Stimulated activated naive CD8-positive, alpha-beta T cell treated with anti-CD3 and anti-CD28 coated beads, Interleukin-15, Interleukin-2, amounts not matched to agents 100 U/mL and 50 U/mL, for 24 hours (primary cell): ENCODE measurements at regions not wholly inside any gene's neighbourhood (a gene's known extent, or its start where the extent isn't known, plus 50 kb on each side); places are given as distances from the start of the nearest gene placed in this dataset.
"Not testable (repeated sequence)": the region's sequence is repeated elsewhere in the genome, so short reads cannot be mapped to it uniquely, and the experiment has no call there.

Experiments
- ATAC-seq: fragments of 150-1000 bp; cut with Tn5 transposase; one replicate; pipeline ENCODE4 v1.10.0; 2021
- DNase-seq: peaks from one replicate; pipeline ENCODE4 v3.0.0; 2021

- ATAC-seq (no peak), DNase-seq (no peak)
Measured at GRCh38 chr13:53101883-53102282, 73.3 kb downstream of the OLFM4 start.

DNA sequence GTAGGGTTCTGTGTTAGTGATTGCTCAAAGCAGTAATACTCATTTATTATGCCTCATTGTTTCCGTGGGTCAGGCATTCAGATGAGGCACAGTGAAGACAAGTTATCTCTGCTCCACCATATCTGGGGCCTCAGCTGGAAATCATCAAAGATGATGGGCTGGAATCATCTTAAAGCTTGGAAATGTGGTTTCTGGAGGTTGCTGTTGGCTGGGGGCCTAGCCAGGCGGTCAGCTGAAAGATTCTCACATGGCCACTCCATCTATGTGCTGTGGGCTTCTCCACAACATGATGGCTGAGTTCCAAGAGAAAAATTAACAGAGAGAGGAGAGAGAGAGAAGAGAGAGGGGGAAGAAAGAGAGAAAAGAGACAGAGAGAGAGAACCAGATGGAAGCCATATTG is 75.5 kb downstream of the OLFM4 start:
- DNase-seq (no peak), ATAC-seq (no peak)

DNA sequence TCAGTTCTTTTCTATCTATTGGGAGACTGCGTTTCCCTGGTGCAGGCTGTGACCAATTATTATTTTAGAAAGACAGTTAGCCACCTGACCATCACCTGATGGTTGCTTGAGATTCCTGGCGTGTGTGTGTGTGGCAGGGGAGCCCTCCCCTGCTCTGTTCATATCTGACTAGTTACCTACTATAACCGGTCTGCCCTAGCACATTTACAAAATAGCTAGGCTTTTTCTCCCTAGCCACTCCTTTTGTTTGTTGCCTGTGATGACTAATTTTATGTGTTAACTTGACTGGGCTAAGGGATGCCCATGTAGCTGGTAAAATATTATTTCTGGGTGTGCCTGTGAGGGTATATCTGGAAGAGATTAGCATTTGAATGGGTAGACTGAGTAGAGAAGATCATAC is 76.9 kb downstream of the OLFM4 start:
- DNase-seq: no peak
- no peak for ATAC-seq

- no peak for ATAC-seq
- no peak for DNase-seq
Measured at GRCh38 chr13:53105890-53106289, 77.3 kb downstream of the OLFM4 start.

DNA sequence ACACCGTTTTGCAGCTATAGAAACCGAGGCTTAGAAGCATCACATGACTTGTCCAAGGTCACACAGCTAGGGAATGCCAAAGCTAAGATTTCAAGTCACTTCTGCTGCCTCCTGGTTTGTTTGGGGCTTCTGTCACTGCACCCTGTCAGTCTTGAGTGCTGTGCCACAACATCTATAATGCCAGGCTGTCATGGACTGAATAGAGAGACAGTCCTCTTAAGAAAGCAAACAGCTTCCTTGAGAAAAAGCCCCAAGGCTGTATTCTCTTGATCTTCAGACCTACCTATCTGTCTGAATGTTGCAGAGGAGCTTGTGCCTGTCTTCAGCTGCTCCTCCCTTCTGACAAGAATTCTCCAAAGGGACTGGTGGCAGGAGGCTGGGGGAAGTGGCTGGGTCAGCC is 81.6 kb downstream of the OLFM4 start:
- DNase-seq (no peak), ATAC-seq (no peak)

DNA sequence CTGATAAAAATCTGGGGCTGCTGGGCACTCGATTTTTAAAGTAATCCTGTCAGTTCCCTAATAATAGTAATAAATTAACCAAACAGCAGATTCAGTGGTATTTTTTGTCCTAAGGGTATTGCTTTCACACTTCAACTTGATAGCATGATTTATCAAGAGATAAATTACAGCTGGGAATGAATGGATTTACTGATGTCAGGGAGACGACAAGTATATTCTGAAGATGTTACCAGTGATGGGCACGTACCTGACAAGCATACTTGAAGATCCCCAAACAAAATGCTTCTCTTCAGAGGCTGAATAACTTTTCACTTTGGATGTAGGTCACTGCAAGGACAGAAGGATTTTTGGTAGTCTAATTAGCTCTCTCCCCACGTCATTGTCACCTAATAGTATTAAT is 82.0 kb downstream of the OLFM4 start:
- no peak for ATAC-seq
- no peak for DNase-seq

DNA sequence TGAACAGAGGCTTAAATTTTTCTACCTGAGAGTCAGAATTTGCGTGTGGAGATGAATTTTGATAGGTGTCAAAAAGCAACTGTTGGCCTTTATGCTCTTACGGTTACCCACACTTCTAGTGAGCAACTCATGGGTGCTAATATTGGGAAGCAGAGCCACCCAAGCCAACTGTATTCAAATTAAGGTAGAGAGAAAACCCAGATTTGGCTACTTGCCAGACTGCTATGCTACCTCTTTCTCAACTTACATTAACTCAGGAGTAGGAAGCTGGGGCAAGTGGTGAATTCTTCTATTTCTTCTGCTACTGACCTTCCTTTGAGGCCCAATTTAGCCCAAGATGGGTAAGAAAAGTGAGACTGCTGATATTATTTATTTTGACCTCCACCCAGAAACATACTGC is 83.9 kb downstream of the OLFM4 start:
- no peak for ATAC-seq
- DNase-seq: no peak

DNA sequence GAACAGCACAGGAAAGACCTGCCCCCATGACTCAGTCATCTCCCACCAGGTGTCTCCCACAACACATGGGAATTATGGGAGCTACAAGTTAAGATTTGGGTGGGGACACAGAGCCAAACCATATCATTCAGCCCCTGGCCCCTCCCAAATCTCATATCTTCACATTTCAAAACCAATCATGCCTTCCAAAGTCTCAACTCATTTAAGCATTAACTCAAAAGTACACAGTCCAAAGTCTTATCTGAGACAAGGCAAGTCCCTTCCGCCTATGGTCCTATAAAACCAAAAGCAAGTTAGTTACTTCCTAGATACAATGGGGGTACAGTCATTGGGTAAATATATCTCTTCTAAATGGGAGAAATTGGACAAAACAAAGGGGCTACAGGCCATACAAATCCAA is 88.4 kb downstream of the OLFM4 start:
- not testable (repeated sequence) for DNase-seq, ATAC-seq

- ATAC-seq: no peak
- DNase-seq: no peak
Measured at GRCh38 chr13:53121131-53121773, 92.6 kb downstream of the OLFM4 start.

- ATAC-seq: no peak
Measured at GRCh38 chr13:53121919-53122318, 93.3 kb downstream of the OLFM4 start.

GRCh38 chr13:53123536-53123935 is 94.9 kb downstream of the OLFM4 start:
- ATAC-seq (no peak), DNase-seq (no peak)

More at GRCh38 chr13:53121919-53122318, 93.3 kb downstream of the OLFM4 start:
- no peak for DNase-seq

- ATAC-seq (no peak), DNase-seq (no peak)
Measured at GRCh38 chr13:53124623-53125022, 96.0 kb downstream of the OLFM4 start.

GRCh38 chr13:53126841-53127245 is 98.2 kb downstream of the OLFM4 start:
- ATAC-seq (no peak), DNase-seq (no peak)

DNA sequence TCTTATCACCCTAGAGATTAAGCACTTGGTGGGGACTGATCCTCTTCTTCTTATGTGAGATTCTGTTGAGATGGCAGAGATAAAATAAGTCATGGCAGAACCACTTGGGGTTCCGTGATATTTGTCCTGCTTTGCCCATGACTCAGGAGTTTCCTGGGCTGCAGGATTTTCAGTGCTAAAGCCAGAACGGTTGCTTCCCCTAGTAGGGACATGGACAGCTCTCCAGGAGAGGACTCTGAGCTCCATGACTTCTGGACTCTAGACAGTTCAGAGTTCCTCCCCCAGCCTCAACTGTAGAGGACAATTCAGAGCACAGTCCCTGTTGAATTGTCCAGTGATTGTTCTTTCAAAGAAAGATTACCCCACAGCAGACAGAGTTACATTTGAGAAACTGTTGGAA is 98.8 kb downstream of the OLFM4 start:
- DNase-seq (no peak), ATAC-seq (no peak)

DNA sequence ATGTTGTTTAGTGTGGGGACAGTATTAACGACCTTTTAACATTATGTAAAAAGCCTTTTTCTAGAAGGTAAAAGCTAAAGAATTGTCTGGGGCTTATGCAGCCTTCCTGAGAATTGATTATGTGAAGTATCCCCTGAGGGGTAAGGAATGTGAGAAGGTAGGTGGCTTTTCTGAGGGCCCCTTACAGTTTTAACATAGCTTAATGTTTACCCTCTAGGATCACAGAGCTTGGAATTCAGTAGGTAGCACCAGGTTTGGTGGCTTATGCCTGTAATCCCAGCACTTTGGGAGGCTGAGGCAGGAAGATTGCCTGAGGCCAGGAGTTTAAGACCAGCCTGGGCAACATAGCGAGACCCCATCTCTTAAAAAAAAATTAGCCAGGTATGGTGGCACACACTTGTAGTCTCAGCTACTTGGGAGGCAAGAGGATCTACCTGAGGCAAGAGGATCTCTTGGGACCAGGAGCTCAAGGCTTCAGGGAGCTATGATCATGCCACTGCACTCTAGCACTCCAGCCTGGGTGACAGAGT is 101.3 kb downstream of the OLFM4 start:
- ATAC-seq: no peak

GRCh38 chr13:53131361-53131760 is 102.7 kb downstream of the OLFM4 start:
- no peak for DNase-seq
- no peak for ATAC-seq

More for the DNA sequence above, 101.3 kb downstream of the OLFM4 start:
- no peak for DNase-seq

DNA sequence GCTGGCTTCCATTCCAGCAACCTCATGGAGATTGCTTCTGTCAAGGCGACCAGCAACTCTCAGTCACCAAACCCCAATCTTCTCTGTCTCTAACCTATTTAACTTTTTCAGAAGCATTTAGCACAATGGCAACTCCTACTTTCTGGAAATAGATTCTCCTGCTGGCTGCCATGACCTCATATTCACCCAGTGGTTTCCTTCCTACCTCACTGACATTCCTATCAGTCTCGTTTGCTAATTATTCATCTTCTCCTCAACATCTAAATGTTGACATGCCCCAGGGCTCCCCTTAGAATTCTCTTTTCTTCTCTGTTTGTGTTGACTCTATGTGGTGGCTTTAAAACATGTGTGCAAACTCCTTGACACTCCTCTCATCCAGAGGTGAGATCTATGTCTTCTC is 106.7 kb downstream of the OLFM4 start:
- DNase-seq (no peak), ATAC-seq (no peak)

- ATAC-seq: no peak
- no peak for DNase-seq
Measured at GRCh38 chr13:53136554-53137215, 108.1 kb downstream of the OLFM4 start.

DNA sequence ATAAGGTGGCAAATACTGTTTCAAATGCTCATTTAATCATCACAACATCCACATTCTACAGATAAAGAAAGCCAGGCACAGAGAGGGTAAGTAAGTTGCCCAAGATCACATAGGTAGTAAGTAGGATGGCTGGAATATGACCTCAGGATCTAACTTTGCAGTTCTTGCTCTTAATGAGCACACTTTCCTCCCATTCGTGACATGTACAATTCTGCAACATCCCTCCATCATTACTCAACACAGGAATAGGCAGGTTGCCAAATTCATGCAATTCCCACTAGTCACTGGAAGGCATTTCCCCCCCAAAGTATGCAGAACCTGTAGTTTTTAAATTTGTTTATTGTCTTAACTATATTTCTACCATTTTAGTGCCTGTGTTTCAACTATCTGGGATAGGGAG is 109.2 kb downstream of the OLFM4 start:
- no peak for ATAC-seq
- DNase-seq: no peak

DNA sequence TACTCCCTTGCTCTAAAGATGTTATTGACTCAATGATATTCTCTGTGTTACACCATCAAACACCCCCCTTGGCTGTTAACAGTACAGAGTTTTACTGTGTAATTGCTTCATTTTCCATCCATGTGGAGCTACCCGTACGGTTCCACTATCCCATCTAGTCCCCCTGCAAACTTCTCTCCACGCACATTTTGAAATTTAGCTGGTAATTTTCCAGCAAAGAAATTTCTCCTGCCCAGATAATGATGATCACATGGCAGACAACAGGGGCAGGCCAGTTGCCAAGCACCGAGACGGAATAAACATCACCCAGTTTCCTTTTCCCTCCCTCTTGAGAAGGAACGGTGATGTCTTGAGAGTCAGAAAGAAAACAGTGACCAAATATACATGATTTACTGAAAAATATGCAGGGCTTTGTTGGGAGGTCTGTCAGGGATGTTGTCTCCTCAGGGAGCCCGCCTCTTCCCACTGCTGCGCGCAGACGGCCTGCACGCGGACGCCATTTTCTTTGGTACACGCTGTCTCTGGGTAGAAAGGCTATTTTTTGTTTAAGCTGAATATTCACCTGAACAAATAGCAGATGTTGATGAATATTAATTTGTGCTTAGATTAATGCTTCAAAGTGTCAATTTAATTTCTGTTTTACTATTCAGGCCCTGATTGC is 109.9 kb downstream of the OLFM4 start:
- ATAC-seq (no peak), DNase-seq (no peak)

DNA sequence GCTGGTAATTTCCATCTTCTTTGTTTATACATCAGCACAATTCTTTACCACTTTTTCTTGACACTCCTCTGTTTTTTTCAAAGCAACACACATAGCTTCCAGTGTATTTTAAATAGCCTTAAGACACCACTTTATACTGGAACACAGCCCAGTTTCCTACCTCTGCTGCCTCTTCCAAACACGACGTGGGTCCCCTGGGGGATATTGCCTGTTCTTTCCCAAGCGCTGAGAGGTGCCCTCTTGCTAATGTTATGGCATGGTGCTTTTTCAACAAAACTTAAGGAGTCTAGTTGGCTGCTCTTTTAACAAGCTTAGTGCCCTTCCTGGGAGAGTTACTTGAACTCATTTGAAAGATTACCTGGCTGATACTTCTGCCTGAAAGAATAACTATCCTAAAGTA is 112.7 kb downstream of the OLFM4 start:
- DNase-seq (no peak), ATAC-seq (no peak)

GRCh38 chr13:53142306-53142705 is 113.7 kb downstream of the OLFM4 start:
- ATAC-seq (no peak), DNase-seq (no peak)

- ATAC-seq: no peak
- DNase-seq: no peak
Measured at GRCh38 chr13:53143757-53144339, 115.2 kb downstream of the OLFM4 start.
